ENCODE measurements at regions not wholly inside any gene's neighbourhood (a gene's known extent, or its start where the extent isn't known, plus 50 kb on each side); places are given as distances from the start of the nearest gene placed in this dataset.

- in situ Hi-C loops (cut with HindIII; ENCODE audit: low sequenced_read_pairs), result no loop called here
Measured at GRCh38 chr6:40205004-40205403, 270.7 kb upstream of the MOCS1 start.

- in situ Hi-C loops (cut with HindIII; ENCODE audit: low sequenced_read_pairs), result no loop called here
Measured at GRCh38 chr6:40197371-40197770, 263.1 kb upstream of the MOCS1 start.

GRCh38 chr6:40196135-40196518 is 261.9 kb upstream of the MOCS1 start:
- in situ Hi-C loops (cut with HindIII; ENCODE audit: low sequenced_read_pairs), result no loop called here

- in situ Hi-C loops (cut with HindIII; ENCODE audit: low sequenced_read_pairs), result no loop called here
Measured at GRCh38 chr6:40195428-40196134, 261.3 kb upstream of the MOCS1 start.

GRCh38 chr6:40194447-40195170 is 260.3 kb upstream of the MOCS1 start:
- in situ Hi-C loops (cut with HindIII; ENCODE audit: low sequenced_read_pairs), result no loop called here

- in situ Hi-C loops (cut with HindIII; ENCODE audit: low sequenced_read_pairs), result no loop called here
Measured at GRCh38 chr6:40192516-40192915, 258.3 kb upstream of the MOCS1 start.

- in situ Hi-C loops (cut with HindIII; ENCODE audit: low sequenced_read_pairs), result no loop called here
Measured at GRCh38 chr6:40188931-40189330, 254.7 kb upstream of the MOCS1 start.

- in situ Hi-C loops (cut with HindIII; ENCODE audit: low sequenced_read_pairs), result no loop called here
Measured at GRCh38 chr6:40187535-40188144, 253.4 kb upstream of the MOCS1 start.

GRCh38 chr6:40185486-40185885 is 251.2 kb upstream of the MOCS1 start:
- in situ Hi-C loops (cut with HindIII; ENCODE audit: low sequenced_read_pairs), result no loop called here

GRCh38 chr6:40183902-40184301 is 249.6 kb upstream of the MOCS1 start:
- in situ Hi-C loops (cut with HindIII; ENCODE audit: low sequenced_read_pairs), result no loop called here

- in situ Hi-C loops (cut with HindIII; ENCODE audit: low sequenced_read_pairs), result no loop called here
Measured at GRCh38 chr6:40181367-40181766, 247.1 kb upstream of the MOCS1 start.

- in situ Hi-C loops (cut with HindIII; ENCODE audit: low sequenced_read_pairs), result no loop called here
Measured at GRCh38 chr6:40180271-40180670, 246.0 kb upstream of the MOCS1 start.

GRCh38 chr6:40179496-40179895 is 245.2 kb upstream of the MOCS1 start:
- in situ Hi-C loops (cut with HindIII; ENCODE audit: low sequenced_read_pairs), result no loop called here

GRCh38 chr6:40177598-40177997 is 243.3 kb upstream of the MOCS1 start:
- in situ Hi-C loops (cut with HindIII; ENCODE audit: low sequenced_read_pairs), result no loop called here

GRCh38 chr6:40176152-40176551 is 241.9 kb upstream of the MOCS1 start:
- in situ Hi-C loops (cut with HindIII; ENCODE audit: low sequenced_read_pairs), result no loop called here

- in situ Hi-C loops (cut with HindIII; ENCODE audit: low sequenced_read_pairs), result no loop called here
Measured at GRCh38 chr6:40172272-40172671, 238.0 kb upstream of the MOCS1 start.

- in situ Hi-C loops (cut with HindIII; ENCODE audit: low sequenced_read_pairs), result no loop called here
Measured at GRCh38 chr6:40171343-40171742, 237.1 kb upstream of the MOCS1 start.

- in situ Hi-C loops (cut with HindIII; ENCODE audit: low sequenced_read_pairs), result no loop called here
Measured at GRCh38 chr6:40170856-40171255, 236.6 kb upstream of the MOCS1 start.

GRCh38 chr6:40169878-40170277 is 235.6 kb upstream of the MOCS1 start:
- in situ Hi-C loops (cut with HindIII; ENCODE audit: low sequenced_read_pairs), result no loop called here

- in situ Hi-C loops (cut with HindIII; ENCODE audit: low sequenced_read_pairs), result no loop called here
Measured at GRCh38 chr6:40166963-40167362, 232.7 kb upstream of the MOCS1 start.

GRCh38 chr6:40165036-40165709 is 230.9 kb upstream of the MOCS1 start:
- in situ Hi-C loops (cut with HindIII; ENCODE audit: low sequenced_read_pairs), result no loop called here

GRCh38 chr6:40164345-40164755 is 230.1 kb upstream of the MOCS1 start:
- in situ Hi-C loops (cut with HindIII; ENCODE audit: low sequenced_read_pairs), result no loop called here

Data from DLD1 (cell line).